Glomerular visceral epithelial cell (primary cell): ENCODE measurements at regions not wholly inside any gene's neighbourhood (a gene's known extent, or its start where the extent isn't known, plus 50 kb on each side); places are given as distances from the start of the nearest gene placed in this dataset.
"Not testable (repeated sequence)": the region's sequence is repeated elsewhere in the genome, so short reads cannot be mapped to it uniquely, and the experiment has no call there.

Experiments
- DNase-seq: peaks from one replicate; pipeline ENCODE4 v3.0.0-alpha.2; 2016; ENCODE audit errors: extremely low spot score

DNA sequence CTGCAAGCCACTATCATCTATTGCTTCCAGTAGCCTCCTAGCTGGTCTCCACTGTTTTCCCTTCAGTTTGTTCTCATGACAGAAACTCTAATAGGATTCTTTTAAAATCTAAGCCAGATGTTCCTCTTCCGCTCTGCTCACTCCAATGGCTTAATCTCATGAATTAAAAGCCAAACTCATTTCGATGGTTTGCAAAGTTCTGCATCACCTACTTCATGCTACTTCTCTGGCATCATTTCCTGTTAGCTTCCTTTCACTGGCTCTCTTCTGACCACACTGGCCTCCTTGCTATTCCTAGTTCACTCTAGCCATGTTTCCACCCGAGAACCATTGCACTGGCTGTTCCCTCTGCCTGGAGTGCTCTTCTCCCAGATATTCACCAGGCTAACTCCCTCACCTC, 102.0 kb upstream of the LSM6 start:
- DNase-seq = peak; percentile 11

- no peak for DNase-seq
These were observed 103.1 kb upstream of the LSM6 start for GRCh38 chr4:146072376-146072775.

- no peak for DNase-seq
These were observed 104.1 kb upstream of the LSM6 start for GRCh38 chr4:146071390-146071789.

DNA sequence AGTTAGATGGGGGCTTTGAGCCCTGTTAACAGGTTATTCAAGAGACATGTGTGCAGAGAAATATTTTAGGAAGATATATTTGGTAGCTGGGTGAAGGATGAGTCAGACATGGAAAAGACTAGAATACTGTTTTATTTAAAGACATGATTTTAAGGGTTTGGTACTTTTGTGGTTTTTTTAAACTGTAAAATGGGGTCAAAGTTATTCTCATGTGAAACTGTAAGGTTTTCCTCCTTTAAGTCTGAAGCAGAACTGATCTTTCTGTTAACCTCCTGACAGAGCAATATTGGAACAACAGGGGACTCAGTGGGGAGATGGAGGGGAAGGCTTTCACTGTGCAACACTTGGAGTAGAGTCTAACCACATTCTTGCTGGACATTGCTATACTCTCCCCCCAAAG, 112.4 kb upstream of the LSM6 start:
- no peak for DNase-seq

- DNase-seq = no peak
These were observed 113.2 kb upstream of the LSM6 start for GRCh38 chr4:146062340-146062739.

DNA sequence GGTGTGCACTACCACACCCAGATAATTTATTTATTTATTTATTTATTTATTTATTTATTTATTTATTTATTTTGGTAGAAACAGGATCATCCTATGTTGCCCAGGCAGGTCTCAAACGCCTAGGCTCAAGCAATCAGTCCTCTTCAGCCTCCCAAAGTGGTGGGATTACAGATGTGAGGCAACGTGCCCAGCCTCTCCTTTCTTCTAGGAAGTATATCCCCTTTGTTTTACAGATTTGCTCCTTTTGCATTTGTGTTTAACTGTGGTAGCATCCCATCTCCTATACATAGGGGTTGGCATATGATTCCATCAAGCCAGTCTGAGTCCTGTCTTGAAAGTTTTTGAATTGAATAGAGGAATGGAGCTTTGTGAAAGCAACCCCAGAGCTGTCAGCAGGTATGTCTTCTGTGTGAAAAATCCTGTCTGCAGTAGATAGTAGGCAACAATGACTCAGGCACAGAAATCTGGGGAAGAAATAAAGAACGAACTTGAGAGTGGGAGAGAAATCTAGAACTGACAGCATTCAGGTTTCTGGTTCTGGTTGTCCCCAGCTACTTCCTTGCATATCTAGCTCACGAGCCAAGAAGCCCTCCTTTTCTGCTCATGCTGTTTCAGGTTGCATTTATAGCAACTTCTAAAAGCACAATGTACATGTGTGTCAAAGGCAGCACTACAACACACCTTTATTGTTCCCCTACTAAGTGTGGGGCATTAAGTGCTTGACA, 113.7 kb upstream of the LSM6 start:
- no peak for DNase-seq

- peak; percentile 58 for DNase-seq
These were observed 115.7 kb upstream of the LSM6 start for GRCh38 chr4:146059865-146060264.

DNA sequence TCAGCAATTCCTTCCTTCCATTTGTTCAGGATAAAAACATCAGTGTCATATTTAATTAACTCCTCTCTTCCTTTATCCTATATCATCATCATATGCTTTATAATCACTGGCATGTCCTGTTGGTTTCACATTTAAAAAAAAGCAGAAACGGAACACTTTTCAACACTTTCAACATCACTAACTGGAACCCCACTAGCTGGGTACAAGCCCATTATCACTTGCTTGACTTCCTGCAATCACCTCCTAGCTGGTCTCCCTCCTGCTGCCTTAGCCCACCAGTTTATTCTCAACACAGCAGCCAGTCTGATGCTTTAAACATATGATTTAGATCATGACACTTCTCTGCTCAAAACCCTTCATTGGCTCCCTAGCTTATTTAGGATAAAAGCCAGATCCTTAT, 116.4 kb upstream of the LSM6 start:
- DNase-seq = no peak

- no peak for DNase-seq
These were observed 117.0 kb upstream of the LSM6 start for GRCh38 chr4:146058531-146058930.

- no peak for DNase-seq
These were observed 116.1 kb upstream of the ZNF827 start for GRCh38 chr4:146054676-146055075.

- no peak for DNase-seq
These were observed 115.3 kb upstream of the ZNF827 start for GRCh38 chr4:146053891-146054290.

DNA sequence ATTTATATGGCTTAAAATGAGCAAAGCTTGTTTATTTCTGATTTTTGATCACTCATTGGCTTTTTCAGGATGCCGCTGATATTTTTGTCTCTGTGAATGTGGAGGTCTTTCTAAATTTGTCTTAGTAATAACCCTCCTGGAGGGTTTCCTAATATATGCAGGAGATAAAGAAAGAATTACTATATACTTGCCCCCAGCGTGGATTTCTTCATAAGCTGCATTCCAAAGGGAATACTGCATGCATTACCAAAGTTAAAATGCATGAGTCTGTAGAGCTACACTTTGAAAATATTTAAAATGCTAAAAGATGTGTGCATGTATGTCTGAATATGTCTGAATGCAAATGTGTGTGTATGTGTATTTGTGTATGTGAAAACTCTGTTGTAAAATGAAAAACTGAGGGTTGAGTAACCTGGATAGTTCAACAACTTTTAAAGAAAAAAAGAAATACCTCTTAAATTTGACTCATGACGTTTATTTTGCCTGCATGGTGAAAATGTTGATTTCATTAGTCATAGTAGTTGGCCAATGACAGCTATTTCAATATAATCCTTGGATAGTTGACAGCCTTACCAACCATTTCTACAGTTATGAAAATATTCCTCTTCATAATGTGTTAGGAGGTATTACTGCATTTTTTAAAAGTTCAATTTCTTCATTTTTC, 113.2 kb upstream of the ZNF827 start:
- peak; percentile 39 for DNase-seq

GRCh38 chr4:146051223-146051622, 112.6 kb upstream of the ZNF827 start:
- no peak for DNase-seq

GRCh38 chr4:146049802-146050201, 111.2 kb upstream of the ZNF827 start:
- DNase-seq = no peak

- not testable (repeated sequence) for DNase-seq
These were observed 109.1 kb upstream of the ZNF827 start for GRCh38 chr4:146047768-146048167.

GRCh38 chr4:146041139-146042004, 102.7 kb upstream of the ZNF827 start:
- no peak for DNase-seq

DNA sequence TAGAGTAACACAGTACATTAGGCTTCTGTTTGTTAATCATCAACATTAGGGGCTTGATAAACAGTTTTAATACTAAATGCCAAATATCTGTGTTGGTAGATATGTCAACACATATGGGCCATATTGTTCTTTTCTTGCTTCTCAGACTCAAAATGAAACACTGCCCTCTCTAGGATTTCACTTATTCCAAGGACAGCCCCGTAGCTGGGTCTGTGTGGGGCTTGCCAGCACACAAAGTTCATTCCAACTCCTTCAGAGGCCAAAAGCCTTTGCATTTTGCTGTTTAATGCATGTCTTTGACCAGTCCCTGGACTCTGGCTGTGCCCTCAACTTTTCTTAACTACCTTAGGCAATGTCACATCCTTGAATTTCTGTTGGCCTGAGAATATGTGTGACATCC, 102.0 kb upstream of the ZNF827 start:
- DNase-seq = no peak

- peak; percentile 68 for DNase-seq
These were observed 94.5 kb upstream of the ZNF827 start for GRCh38 chr4:146033149-146033548.

DNA sequence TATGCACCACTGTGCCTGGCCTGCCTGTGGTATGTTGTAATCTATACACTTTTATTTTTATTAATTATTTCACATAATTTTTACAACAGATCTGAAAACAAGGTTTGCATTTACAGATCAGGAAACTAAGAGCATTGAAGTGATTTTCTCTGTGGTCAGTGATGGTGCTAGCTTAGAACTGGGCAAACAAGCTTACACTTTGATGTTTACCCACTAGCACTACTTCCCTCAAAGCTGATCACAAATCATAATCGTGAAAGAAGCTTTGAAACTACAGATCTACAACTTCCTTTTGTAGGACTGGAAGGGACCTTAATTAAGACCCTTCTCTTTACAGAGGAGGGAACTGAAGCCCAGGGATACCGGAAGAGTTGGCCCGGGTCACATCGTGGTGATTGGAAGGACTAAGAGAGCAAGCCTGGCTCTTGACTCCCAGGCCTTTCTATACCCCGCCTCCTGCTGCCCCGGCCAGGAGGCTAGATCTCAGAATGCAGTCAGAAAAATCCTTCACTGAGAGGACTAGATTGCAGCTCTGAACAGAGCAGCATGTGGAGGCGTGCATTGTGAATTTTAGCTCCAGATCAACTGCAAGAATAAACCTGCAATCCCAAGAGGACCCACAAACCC, 93.7 kb upstream of the ZNF827 start:
- no peak for DNase-seq

GRCh38 chr4:146029939-146030710, 91.5 kb upstream of the ZNF827 start:
- peak; percentile 17 for DNase-seq

DNA sequence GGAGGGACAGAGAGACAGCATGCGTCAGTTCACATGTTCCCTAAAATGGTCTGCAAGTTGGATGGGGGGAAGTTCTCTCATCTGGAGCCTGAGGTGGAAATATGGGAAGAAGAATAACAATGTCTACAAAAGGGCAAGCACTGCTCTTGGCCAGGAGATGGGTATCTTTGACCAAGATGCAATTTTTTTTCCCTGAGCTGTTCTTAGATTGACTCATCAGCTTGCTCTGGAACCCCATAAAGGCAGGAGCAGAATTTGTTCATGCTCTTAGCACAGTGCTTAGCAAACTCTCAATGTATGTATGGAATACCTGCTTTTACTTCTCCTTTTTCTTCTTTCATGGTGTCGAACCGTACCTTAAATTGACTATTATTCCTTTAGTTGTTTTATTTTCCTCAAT, 90.5 kb upstream of the ZNF827 start:
- peak; percentile 12 for DNase-seq
